NCI-H1694 (cell line): ENCODE measurements at regions not wholly inside any gene's neighbourhood (a gene's known extent, or its start where the extent isn't known, plus 50 kb on each side); places are given as distances from the start of the nearest gene placed in this dataset.

ENCODE experiments used
- DNase-seq: peaks from one replicate; lab custom pipeline; 2025; lab: John Stamatoyannopoulos, UW

DNA sequence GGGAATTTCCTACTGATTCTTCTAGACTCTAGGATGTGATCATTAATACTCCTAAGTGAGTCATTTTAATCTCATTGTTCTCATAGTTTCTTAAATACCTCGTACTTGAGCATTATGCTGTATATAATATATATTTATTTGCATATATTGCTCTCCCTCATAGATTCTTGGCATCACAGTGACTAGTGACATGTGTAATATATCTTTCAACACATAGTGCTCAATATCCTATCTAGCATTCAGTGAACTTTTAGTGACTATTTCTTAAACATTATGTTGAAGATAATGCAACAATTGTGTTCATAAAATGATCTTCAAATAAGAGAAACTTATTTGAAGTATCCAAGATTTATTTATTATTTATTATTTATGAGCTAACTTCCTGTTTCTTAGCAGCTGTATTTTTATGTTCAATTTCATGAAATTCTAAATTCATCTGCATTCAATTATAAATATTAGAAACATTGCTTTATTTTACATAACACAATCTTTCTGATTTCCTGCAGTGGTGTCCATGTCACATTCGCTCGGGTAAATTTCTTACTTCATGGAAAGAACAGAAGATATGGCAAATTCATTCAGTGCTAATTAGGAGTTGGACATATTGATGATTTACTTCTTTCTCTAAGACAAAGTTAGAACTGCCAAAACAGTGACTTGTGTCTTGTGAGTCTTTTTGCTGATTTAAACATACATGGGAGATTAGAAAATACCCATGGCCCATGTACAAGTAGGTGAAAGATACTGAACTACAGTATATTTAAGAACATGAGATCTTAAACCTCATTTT, 1095.5 kb upstream of the IGFBP7 start:
- no peak for DNase-seq

- no peak for DNase-seq
These were observed 1082.0 kb upstream of the IGFBP7 start for GRCh38 chr4:58192217-58192616.

- DNase-seq = no peak
These were observed 1080.9 kb upstream of the IGFBP7 start for GRCh38 chr4:58191109-58191508.

- no peak for DNase-seq
These were observed 1078.1 kb upstream of the IGFBP7 start for GRCh38 chr4:58188316-58188715.

DNA sequence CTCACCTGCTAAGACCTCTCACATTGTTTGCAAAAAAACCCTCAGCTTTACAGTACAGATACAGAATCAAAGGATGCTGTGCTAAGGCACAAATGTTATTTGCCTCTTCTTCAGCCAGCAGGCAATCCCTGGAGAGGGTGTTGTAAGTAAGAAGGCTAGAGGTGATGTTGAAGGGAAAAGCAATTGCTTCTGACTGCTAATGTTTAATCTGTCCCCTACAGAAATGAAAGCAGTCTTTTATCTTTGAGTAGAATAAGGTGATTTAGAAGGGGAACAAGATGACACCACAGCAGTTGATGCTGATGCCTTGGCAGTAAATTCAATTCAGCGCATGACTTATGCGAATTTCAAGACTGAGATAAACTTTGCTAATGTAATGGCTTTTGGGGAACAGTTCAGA, 1064.8 kb upstream of the IGFBP7 start:
- no peak for DNase-seq

- peak; percentile 18 for DNase-seq
These were observed 1056.3 kb upstream of the IGFBP7 start for GRCh38 chr4:58166490-58166889.

GRCh38 chr4:58163156-58163555, 1053.0 kb upstream of the IGFBP7 start:
- no peak for DNase-seq

DNA sequence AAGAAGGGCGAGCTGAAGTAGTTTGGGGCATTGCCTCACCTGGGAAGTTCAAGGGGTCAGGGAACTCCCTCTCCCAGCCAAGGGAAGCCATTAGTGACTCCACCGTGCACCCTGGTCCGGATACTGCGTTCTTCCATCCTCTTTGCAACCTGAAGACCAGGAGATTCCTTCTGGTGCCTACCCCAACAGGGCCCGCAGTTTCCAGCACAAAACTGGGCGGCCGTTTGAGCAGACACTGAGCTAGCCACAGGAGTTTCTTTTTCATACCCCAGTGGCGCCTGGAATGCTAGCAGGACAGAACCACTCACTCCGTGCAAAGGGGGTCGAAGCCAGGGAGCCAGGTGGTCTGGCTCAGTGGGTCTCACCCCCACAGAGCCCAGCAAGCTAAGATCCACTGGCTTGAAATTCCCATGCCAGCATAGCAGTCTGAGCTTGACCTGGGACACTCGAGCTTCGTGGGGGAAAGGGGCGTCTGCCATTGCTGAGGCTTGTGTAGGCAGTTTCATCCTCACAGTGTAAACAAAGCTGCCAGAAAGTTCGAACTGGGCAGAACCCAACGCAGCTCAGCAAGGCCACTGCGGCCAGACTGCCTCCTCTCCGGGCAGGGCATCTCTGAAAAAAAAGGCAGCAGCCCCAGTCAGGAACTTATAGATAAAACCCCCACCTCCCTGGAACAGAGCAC, 1039.4 kb upstream of the IGFBP7 start:
- no peak for DNase-seq

DNA sequence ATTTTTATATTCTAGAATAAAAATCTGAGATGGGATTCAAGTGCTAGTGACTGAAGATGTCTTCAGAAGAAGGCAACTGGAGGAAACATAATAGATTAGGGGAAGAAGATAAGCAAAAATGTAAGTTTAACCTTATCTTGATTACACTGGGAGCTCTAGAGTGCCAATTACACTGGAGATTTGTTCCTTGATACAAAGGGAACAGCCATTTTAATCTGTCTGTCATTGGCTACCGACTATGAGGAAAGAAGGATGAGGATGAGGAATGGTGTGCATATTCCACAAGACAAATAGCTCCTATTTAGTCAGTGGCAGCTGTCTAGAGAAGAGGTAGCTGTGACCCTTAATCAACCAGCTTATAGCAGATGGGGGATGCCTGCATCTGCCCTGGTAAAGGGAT, 1034.5 kb upstream of the IGFBP7 start:
- DNase-seq = peak; percentile 12

GRCh38 chr4:58138786-58139668, 1028.8 kb upstream of the IGFBP7 start:
- DNase-seq = peak; percentile 88

DNA sequence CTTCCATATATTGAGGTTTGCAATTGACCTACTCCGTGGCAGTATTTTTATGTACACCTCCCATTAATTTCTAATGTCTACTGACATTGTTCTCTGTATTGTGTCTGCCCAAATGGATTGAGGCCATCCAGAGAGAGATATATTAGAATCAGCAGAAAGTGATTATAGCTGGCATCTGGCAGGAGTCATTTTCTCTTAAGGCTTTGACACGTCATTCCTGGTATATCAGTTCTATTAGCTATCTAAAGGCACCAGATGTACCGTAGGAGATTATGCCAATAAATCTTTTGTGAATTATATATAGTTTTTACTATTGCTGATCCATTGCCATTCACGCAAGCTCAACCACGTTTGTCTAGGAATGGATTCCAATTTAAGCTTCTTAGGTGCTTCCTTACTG, 1026.4 kb upstream of the IGFBP7 start:
- no peak for DNase-seq

DNA sequence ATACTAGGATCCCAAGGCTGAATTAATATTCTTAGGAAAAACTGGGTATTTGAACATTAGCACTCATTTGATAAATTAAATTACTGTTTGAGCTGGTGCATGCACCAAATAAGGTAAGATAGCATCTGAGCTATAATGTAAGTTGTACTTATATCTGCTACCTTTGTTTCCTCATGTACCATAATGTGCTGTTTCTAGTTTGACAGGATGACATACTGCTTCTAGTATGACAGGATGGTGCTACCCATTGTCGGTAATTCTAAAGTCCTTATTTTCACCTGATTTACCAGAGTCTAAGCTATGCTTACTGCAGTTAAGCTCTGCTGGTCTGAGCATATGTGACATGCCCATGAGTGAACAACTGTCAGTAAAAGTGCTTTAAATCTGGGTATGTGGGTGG, 1017.5 kb upstream of the IGFBP7 start:
- no peak for DNase-seq

GRCh38 chr4:58119298-58119697, 1009.1 kb upstream of the IGFBP7 start:
- DNase-seq = no peak

GRCh38 chr4:58113126-58113525, 1002.9 kb upstream of the IGFBP7 start:
- peak; percentile 82 for DNase-seq

GRCh38 chr4:58111818-58112217, 1001.6 kb upstream of the IGFBP7 start:
- no peak for DNase-seq

DNA sequence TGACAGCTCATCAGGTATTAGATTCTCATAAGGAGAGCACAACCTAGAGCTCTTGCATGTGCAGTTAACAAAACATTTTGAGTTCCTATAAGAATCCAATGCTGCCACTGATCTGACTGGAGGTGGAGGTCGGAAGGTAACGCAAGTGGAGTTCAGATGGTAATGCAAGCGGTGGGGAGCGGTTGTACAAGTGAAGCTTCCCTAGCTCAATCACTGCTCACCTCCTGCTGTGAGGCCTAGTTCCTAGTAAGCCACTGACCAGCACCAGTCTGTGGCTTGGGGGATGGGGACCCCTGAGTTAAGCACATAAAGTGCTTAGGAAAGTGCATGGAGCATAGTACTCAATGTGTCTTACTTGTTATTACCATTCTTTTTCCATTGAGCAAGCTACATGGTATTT, 983.2 kb upstream of the IGFBP7 start:
- no peak for DNase-seq

- DNase-seq = no peak
These were observed 980.4 kb upstream of the IGFBP7 start for GRCh38 chr4:58090539-58090938.

GRCh38 chr4:58081356-58081755, 971.2 kb upstream of the IGFBP7 start:
- DNase-seq = no peak

DNA sequence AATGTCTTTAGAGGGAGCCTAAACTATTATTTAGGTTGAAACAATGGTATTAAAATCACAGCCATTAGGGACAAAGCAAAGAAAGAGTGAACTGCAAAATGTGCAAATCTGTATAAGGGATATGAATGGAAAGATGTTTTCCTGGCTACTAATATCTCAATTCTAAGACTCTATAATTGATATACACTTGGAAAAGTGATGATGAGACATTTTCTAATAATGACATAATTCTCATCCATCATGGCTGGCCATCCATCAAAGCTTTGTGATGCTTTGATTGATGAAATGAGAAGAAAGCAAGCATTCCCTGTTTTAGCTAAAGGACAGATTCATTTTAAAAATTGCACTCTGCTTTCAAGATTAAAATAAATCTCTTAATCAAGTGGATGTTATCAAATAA, 965.5 kb upstream of the IGFBP7 start:
- DNase-seq = no peak

GRCh38 chr4:58074382-58074781, 964.2 kb upstream of the IGFBP7 start:
- DNase-seq = no peak

DNA sequence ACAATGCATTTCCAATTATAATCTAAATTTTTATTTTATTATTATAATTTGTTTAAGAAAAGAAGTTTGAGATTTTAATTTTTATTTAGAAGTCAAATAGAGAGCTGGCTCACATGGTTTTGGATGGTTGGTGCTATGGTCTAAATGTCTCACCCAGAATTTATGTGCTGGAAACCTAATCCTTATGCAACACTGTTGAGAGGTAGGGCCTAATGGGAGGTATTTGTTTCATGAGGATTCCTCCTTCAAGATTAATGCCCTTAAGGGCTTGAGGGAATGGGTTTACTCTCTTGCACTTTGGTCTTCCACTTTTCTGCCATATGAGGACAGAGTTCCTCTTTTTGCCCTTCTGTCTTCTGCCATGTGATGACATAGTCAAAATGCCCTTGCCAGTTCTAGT, 960.5 kb upstream of the IGFBP7 start:
- DNase-seq = no peak

DNA sequence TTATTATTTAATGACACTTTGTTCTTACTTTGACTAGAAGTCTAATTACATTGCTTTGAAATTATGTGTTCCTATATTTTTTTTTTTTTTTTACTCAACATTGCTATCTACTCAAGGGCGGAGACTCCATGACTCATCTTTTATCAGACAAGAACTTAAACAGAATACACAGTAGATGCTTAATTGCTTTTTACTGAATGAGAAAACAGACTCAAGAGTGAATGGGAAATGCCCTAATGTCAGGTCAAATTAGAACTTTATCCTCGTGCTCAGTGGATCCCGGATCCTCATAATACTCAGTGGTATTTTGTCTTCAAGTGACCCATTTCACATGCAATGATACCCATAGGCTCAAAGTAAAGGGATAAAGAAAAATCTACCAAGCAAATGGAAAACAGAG, 954.5 kb upstream of the IGFBP7 start:
- DNase-seq = no peak
